K562 (cell line): ENCODE measurements at regions not wholly inside any gene's neighbourhood (a gene's known extent, or its start where the extent isn't known, plus 50 kb on each side); places are given as distances from the start of the nearest gene placed in this dataset.

Experiments
- ERF ChIP-seq: fragments of 450-650 bp; formaldehyde crosslinking; IDR thresholded peaks from 2 replicates; pipeline ENCODE4 v1.4.0; 2020; ENCODE audit warnings: mild to moderate bottlenecking, mixed read lengths
- EZH2 ChIP-seq: IDR thresholded peaks from 2 replicates; pipeline ENCODE4 v1.6.1; 2012; ENCODE audit warnings: low read depth, mild to moderate bottlenecking, inconsistent platforms, low read length, borderline replicate concordance
- MYC ChIP-seq, 2 experiments: fragments of 250-450 bp in 1 of 2; sonication (Bioruptor Pico) in 1 of 2; IDR thresholded peaks; 2 replicates each; pipeline versions ENCODE4 v1.5.1 to v1.6.1; 2012 to 2021; ENCODE audit warnings: low read depth in 2 of 2, borderline replicate concordance in 1 of 2, improper control_type of control experiment in 1 of 2, low read length in 1 of 2, mild to moderate bottlenecking in 1 of 2, moderate library complexity in 1 of 2
- NBN ChIP-seq: fragments of 450-650 bp; IDR thresholded peaks from 2 replicates; pipeline ENCODE4 v1.6.1; 2016; ENCODE audit warnings: low read depth, mild to moderate bottlenecking
- PCBP2 ChIP-seq: fragments of 200-400 bp; formaldehyde crosslinking; IDR thresholded peaks from 2 replicates; pipeline ENCODE4 v1.6.1; 2018; ENCODE audit warnings: low read length, low read depth, mild to moderate bottlenecking, moderate library complexity; ENCODE audit not compliant: poor library complexity, severe bottlenecking
- SMAD1 ChIP-seq: fragments of 150-350 bp; IDR thresholded peaks from 2 replicates; pipeline ENCODE4 v1.6.1; 2014; ENCODE audit warnings: low read length, low read depth; ENCODE audit not compliant: partially characterized antibody
- ZNF165 ChIP-seq: fragments of 250-450 bp; sonication (Bioruptor Pico); IDR thresholded peaks from 2 replicates; pipeline ENCODE4 v1.4.0; 2020; ENCODE audit warnings: borderline replicate concordance

- TF ChIP-seq SMAD1 (no peak), ERF (no peak), EZH2 (no peak), MYC (IDR thresholded peaks at IDR 0.05; ENCODE audit: low read depth, low read length) (no peak), MYC (CRISPR knock-in tag; IDR thresholded peaks at IDR 0.05; ENCODE audit: borderline replicate concordance, low read depth) (no peak), ZNF165 (CRISPR knock-in tag) (no peak), NBN (no peak), PCBP2 (no peak)
Observed at GRCh38 chr4:156294577-156294976, 340.9 kb upstream of the CTSO start.
